Upper lobe of right lung (tissue), 1 donor: ENCODE measurements at regions not wholly inside any gene's neighbourhood (a gene's known extent, or its start where the extent isn't known, plus 50 kb on each side); places are given as distances from the start of the nearest gene placed in this dataset.

ENCODE experiments used
- ATAC-seq: fragments of 200-7000 bp; cut with Tn5 transposase; one replicate; pipeline ENCODE4 v1.9.1; 2020; ENCODE audit warnings: mild to moderate bottlenecking, moderate library complexity
- DNase-seq: peaks from one replicate; pipeline ENCODE4 v3.0.0-alpha.2; 2020
- H3K27ac ChIP-seq: fragments of 200-600 bp; one replicate; pipeline ENCODE4 v1.8.0; 2022
- H3K27me3 ChIP-seq: fragments of 200-600 bp; one replicate; pipeline ENCODE4 v1.8.0; 2022; ENCODE audit warnings: mild to moderate bottlenecking
- H3K36me3 ChIP-seq: fragments of 200-600 bp; one replicate; pipeline ENCODE4 v1.8.0; 2022
- H3K4me1 ChIP-seq: fragments of 200-600 bp; one replicate; pipeline ENCODE4 v1.8.0; 2022
- H3K4me3 ChIP-seq: fragments of 200-600 bp; one replicate; pipeline ENCODE4 v1.8.0; 2022; ENCODE audit warnings: mild to moderate bottlenecking
- H3K9me3 ChIP-seq: fragments of 200-600 bp; one replicate; pipeline ENCODE4 v1.8.0; 2022
- CTCF ChIP-seq: fragments of 200-600 bp; IDR thresholded peaks from one replicate; pipeline ENCODE4 v1.8.0; 2022; ENCODE audit warnings: antibody characterized with exemption
- intact Hi-C: fragments of 100-400 bp; cut with DNase I; formaldehyde crosslinking; loops from one replicate; pipeline ENCODE4 v1.11.0; 2022
- donor health status: DM: no; HTN: yes; CAD: no; lungs with severe emphysema.

GRCh38 chr6:81826784-81827183, 74.3 kb upstream of the TENT5A start:
- DNase-seq (no peak), ATAC-seq (no peak)
- Histone ChIP-seq H3K36me3 (no peaks in the 10 kb centered on the region), H3K4me1 (no peaks in the 10 kb centered on the region), H3K9me3 (no peaks in the 10 kb centered on the region), H3K27ac (no peak overlapping the region), H3K4me3 (no peak overlapping the region), H3K27me3 (no peaks in the 10 kb centered on the region)
- no peak for TF ChIP-seq CTCF
- intact Hi-C loops: no loop called here

- Histone ChIP-seq H3K9me3 (no peaks in the 10 kb centered on the region), H3K4me1 (no peaks in the 10 kb centered on the region), H3K27ac (no peak overlapping the region), H3K4me3 (no peak overlapping the region), H3K36me3 (no peaks in the 10 kb centered on the region), H3K27me3 (no peaks in the 10 kb centered on the region)
- no peak for ATAC-seq
- intact Hi-C loops: no loop called here
- no peak for TF ChIP-seq CTCF
- DNase-seq: no peak
These were observed 70.1 kb upstream of the TENT5A start for GRCh38 chr6:81822568-81822967.

GRCh38 chr6:81821449-81821848, 69.0 kb upstream of the TENT5A start:
- no peaks in the 10 kb centered on the region for H3K36me3 ChIP-seq
- no peaks in the 10 kb centered on the region for H3K27me3 ChIP-seq
- H3K9me3 ChIP-seq: no peaks in the 10 kb centered on the region
- no peaks in the 10 kb centered on the region for H3K4me1 ChIP-seq
- H3K4me3 ChIP-seq: no peak overlapping the region
- no peak for DNase-seq
- no peak for TF ChIP-seq CTCF
- intact Hi-C loops: no loop called here
- ATAC-seq: no peak
- no peak overlapping the region for H3K27ac ChIP-seq

GRCh38 chr6:81820980-81821379, 68.5 kb upstream of the TENT5A start:
- DNase-seq (no peak), ATAC-seq (no peak)
- intact Hi-C loops: no loop called here
- Histone ChIP-seq H3K4me1 (no peaks in the 10 kb centered on the region), H3K36me3 (no peaks in the 10 kb centered on the region), H3K9me3 (no peaks in the 10 kb centered on the region), H3K27ac (no peak overlapping the region), H3K4me3 (no peak overlapping the region), H3K27me3 (no peaks in the 10 kb centered on the region)
- TF ChIP-seq CTCF: no peak

GRCh38 chr6:81820422-81820821, 67.9 kb upstream of the TENT5A start:
- Histone ChIP-seq H3K27me3 (no peaks in the 10 kb centered on the region), H3K4me1 (no peaks in the 10 kb centered on the region), H3K27ac (no peak overlapping the region), H3K9me3 (no peaks in the 10 kb centered on the region), H3K36me3 (no peaks in the 10 kb centered on the region), H3K4me3 (no peak overlapping the region)
- DNase-seq (no peak), ATAC-seq (no peak)
- intact Hi-C loops: no loop called here
- no peak for TF ChIP-seq CTCF

- ATAC-seq (no peak), DNase-seq (no peak)
- no peaks in the 10 kb centered on the region for H3K9me3 ChIP-seq
- no peak for TF ChIP-seq CTCF
- no peaks in the 10 kb centered on the region for H3K36me3 ChIP-seq
- no peak overlapping the region for H3K27ac ChIP-seq
- intact Hi-C loops: no loop called here
- H3K4me3 ChIP-seq: no peak overlapping the region
- no peaks in the 10 kb centered on the region for H3K4me1 ChIP-seq
- no peaks in the 10 kb centered on the region for H3K27me3 ChIP-seq
These were observed 67.3 kb upstream of the TENT5A start for GRCh38 chr6:81819767-81820166.
